ENCODE measurements at regions not wholly inside any gene's neighbourhood (a gene's known extent, or its start where the extent isn't known, plus 50 kb on each side); places are given as distances from the start of the nearest gene placed in this dataset.

DNA sequence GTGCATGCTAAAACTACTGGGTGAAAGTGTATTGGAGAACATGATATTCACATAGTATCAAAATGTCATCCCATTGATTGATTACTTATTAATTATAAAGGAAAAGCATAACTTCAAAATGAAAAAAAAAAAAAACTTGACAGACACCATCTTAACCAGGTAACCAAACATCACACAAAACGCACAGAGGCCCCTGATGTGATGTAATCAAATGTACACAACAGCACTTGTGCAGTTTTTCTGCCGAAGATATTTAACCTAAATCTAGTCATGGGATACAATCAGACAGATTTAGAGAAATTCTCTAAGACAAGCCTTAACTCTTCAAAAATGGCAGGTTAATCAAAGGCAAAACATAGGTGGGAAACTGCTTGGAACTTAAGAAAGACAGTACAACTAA, 102.0 kb upstream of the TENT5A start:
- Histone ChIP-seq H3K4me1 (ENCODE audit: control insufficient read depth in 4 of 4, insufficient read depth in 4 of 4, low read length in 3 of 4) (no peaks in the 10 kb centered on the region), H3K27ac (ENCODE audit: low read depth in 1 of 2, low read length in 2 of 2) (no peak overlapping the region), H3K9me3 (ENCODE audit: control insufficient read depth in 4 of 4, low read length in 3 of 4) (no peaks in the 10 kb centered on the region), H3K36me3 (ENCODE audit: control insufficient read depth in 4 of 4, insufficient read depth in 3 of 4, low read depth in 1 of 4, low read length in 3 of 4) (no peaks in the 10 kb centered on the region), H3K9ac (ENCODE audit: low read depth in 1 of 2, low read length in 2 of 2) (no peak overlapping the region), H3K4me3 (ENCODE audit: low read depth in 1 of 3, low read length in 3 of 3) (no peak overlapping the region), H3K27me3 (ENCODE audit: control insufficient read depth in 4 of 4, insufficient read depth in 4 of 4, low read length in 3 of 4) (no peaks in the 10 kb centered on the region)
- WGBS, result 77% methylated on average over 2 of the region's 2 CpGs
- DNase-seq (ENCODE audit: low spot score), result no peak
- TF ChIP-seq, protein P1, sequence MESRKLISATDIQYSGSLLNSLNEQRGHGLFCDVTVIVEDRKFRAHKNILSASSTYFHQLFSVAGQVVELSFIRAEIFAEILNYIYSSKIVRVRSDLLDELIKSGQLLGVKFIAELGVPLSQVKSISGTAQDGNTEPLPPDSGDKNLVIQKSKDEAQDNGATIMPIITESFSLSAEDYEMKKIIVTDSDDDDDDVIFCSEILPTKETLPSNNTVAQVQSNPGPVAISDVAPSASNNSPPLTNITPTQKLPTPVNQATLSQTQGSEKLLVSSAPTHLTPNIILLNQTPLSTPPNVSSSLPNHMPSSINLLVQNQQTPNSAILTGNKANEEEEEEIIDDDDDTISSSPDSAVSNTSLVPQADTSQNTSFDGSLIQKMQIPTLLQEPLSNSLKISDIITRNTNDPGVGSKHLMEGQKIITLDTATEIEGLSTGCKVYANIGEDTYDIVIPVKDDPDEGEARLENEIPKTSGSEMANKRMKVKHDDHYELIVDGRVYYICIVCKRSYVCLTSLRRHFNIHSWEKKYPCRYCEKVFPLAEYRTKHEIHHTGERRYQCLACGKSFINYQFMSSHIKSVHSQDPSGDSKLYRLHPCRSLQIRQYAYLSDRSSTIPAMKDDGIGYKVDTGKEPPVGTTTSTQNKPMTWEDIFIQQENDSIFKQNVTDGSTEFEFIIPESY (IDR thresholded peaks at IDR 0.05), result no peak
- TF ChIP-seq, protein P2, sequence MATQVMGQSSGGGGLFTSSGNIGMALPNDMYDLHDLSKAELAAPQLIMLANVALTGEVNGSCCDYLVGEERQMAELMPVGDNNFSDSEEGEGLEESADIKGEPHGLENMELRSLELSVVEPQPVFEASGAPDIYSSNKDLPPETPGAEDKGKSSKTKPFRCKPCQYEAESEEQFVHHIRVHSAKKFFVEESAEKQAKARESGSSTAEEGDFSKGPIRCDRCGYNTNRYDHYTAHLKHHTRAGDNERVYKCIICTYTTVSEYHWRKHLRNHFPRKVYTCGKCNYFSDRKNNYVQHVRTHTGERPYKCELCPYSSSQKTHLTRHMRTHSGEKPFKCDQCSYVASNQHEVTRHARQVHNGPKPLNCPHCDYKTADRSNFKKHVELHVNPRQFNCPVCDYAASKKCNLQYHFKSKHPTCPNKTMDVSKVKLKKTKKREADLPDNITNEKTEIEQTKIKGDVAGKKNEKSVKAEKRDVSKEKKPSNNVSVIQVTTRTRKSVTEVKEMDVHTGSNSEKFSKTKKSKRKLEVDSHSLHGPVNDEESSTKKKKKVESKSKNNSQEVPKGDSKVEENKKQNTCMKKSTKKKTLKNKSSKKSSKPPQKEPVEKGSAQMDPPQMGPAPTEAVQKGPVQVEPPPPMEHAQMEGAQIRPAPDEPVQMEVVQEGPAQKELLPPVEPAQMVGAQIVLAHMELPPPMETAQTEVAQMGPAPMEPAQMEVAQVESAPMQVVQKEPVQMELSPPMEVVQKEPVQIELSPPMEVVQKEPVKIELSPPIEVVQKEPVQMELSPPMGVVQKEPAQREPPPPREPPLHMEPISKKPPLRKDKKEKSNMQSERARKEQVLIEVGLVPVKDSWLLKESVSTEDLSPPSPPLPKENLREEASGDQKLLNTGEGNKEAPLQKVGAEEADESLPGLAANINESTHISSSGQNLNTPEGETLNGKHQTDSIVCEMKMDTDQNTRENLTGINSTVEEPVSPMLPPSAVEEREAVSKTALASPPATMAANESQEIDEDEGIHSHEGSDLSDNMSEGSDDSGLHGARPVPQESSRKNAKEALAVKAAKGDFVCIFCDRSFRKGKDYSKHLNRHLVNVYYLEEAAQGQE (IDR thresholded peaks at IDR 0.05), result no peak
- TF ChIP-seq, protein P3, sequence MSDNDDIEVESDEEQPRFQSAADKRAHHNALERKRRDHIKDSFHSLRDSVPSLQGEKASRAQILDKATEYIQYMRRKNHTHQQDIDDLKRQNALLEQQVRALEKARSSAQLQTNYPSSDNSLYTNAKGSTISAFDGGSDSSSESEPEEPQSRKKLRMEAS (IDR thresholded peaks at IDR 0.05), result no peak
- TF ChIP-seq SP1 (IDR thresholded peaks at IDR 0.05), result no peak
- no peak for TF ChIP-seq HNF4G (IDR thresholded peaks at IDR 0.05)
- TF ChIP-seq FOXA2 (IDR thresholded peaks at IDR 0.05), result no peak
- TF ChIP-seq EGR1 (IDR thresholded peaks at IDR 0.05; ENCODE audit: low read depth in 2 of 2), result no peak
- TF ChIP-seq RAD21 (IDR thresholded peaks at IDR 0.05), result no peak
- no peak for TF ChIP-seq GABPA (IDR thresholded peaks at IDR 0.05 in 1 of 2, conservative IDR thresholded peaks at IDR 0.05 in 1 of 2)
- no peak for TF ChIP-seq HNF4A (conservative IDR thresholded peaks at IDR 0.05)
- TF ChIP-seq JUND (IDR thresholded peaks at IDR 0.05), result no peak
- no peak for TF ChIP-seq RXRA (IDR thresholded peaks at IDR 0.05)
- TF ChIP-seq, protein P4, sequence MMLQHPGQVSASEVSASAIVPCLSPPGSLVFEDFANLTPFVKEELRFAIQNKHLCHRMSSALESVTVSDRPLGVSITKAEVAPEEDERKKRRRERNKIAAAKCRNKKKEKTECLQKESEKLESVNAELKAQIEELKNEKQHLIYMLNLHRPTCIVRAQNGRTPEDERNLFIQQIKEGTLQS (IDR thresholded peaks at IDR 0.05), result no peak
- no peak for TF ChIP-seq NR2F2 (IDR thresholded peaks at IDR 0.05)

DNA sequence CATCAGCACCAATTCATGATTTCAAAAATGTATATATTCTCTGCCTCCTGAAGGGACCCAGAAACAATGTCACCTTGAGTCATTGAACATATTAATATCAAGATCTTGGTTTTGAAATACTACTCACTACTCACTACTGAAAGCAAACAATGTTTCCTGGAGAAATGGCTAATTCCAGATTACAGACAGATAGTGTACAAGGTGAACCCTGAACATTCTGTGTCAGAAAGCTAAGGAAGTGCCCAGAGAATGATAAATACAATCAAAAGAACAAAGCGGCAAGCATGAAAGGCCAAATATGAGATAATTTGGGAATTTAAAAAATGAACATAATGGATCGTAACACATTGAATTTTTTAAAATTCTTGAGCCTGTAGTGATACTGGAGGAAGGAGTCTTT, 101.5 kb upstream of the TENT5A start:
- 91% methylated on average over 2 of the region's 2 CpGs for WGBS

More for the DNA sequence above, 101.5 kb upstream of the TENT5A start:
- no peak for DNase-seq (ENCODE audit: low spot score)
- Histone ChIP-seq H3K9me3 (ENCODE audit: control insufficient read depth in 4 of 4, low read length in 3 of 4) (no peaks in the 10 kb centered on the region), H3K4me1 (ENCODE audit: control insufficient read depth in 4 of 4, insufficient read depth in 4 of 4, low read length in 3 of 4) (no peaks in the 10 kb centered on the region), H3K27ac (ENCODE audit: low read depth in 1 of 2, low read length in 2 of 2) (no peak overlapping the region), H3K9ac (ENCODE audit: low read depth in 1 of 2, low read length in 2 of 2) (no peak overlapping the region), H3K27me3 (ENCODE audit: control insufficient read depth in 4 of 4, insufficient read depth in 4 of 4, low read length in 3 of 4) (no peaks in the 10 kb centered on the region), H3K36me3 (ENCODE audit: control insufficient read depth in 4 of 4, insufficient read depth in 3 of 4, low read depth in 1 of 4, low read length in 3 of 4) (no peaks in the 10 kb centered on the region), H3K4me3 (ENCODE audit: low read depth in 1 of 3, low read length in 3 of 3) (no peak overlapping the region)
- TF ChIP-seq HNF4G (IDR thresholded peaks at IDR 0.05) (no peak), RXRA (IDR thresholded peaks at IDR 0.05) (no peak), FOXA2 (IDR thresholded peaks at IDR 0.05) (no peak), FOXA1 (IDR thresholded peaks at IDR 0.05) (no peak), HNF4A (conservative IDR thresholded peaks at IDR 0.05) (no peak), TAF1 (conservative IDR thresholded peaks at IDR 0.05) (no peak), YY1 (IDR thresholded peaks at IDR 0.05) (no peak), SP1 (IDR thresholded peaks at IDR 0.05) (no peak), RAD21 (IDR thresholded peaks at IDR 0.05) (no peak), EGR1 (IDR thresholded peaks at IDR 0.05; ENCODE audit: low read depth in 2 of 2) (no peak)
- TF ChIP-seq, protein P2 (IDR thresholded peaks at IDR 0.05), result no peak
- TF ChIP-seq, protein P1 (IDR thresholded peaks at IDR 0.05), result no peak
- TF ChIP-seq, protein P3 (IDR thresholded peaks at IDR 0.05), result no peak

Data from liver (tissue), 7 donors.